ENCODE measurements at regions not wholly inside any gene's neighbourhood (a gene's known extent, or its start where the extent isn't known, plus 50 kb on each side); places are given as distances from the start of the nearest gene placed in this dataset.
"Not testable (repeated sequence)": the region's sequence is repeated elsewhere in the genome, so short reads cannot be mapped to it uniquely, and the experiment has no call there.

- Histone ChIP-seq H4K91ac (ENCODE audit: insufficient read depth, low read depth, low read length) (no peak overlapping the region), H2BK20ac (ENCODE audit: low read depth, low read length) (no peak overlapping the region), H3K27ac (ENCODE audit: insufficient read depth, low read length) (no peak overlapping the region), H2BK120ac (ENCODE audit: low read depth, low read length) (no peak overlapping the region), H2AFZ (replicated peaks; ENCODE audit: low read length, poor library complexity) (no peak overlapping the region), H3K18ac (ENCODE audit: low read depth, low read length) (no peak overlapping the region), H2BK5ac (ENCODE audit: low read depth, low read length, poor library complexity, severe bottlenecking) (no peak overlapping the region), H3K9me1 (ENCODE audit: insufficient read depth, low read length) (no peaks in the 10 kb centered on the region), H3K4me2 (ENCODE audit: low read depth, low read length) (no peak overlapping the region), H3K27me3 (ENCODE audit: control insufficient read depth, insufficient read depth, low read length) (no peaks in the 10 kb centered on the region), H3K9me3 (ENCODE audit: control insufficient read depth, insufficient read depth, low read length) (no peaks in the 10 kb centered on the region), H3K79me1 (ENCODE audit: low read depth in 1 of 2, low read length in 2 of 2) (no peaks in the 10 kb centered on the region), H2BK15ac (ENCODE audit: low read depth, low read length) (no peak overlapping the region), H3K36me3 (ENCODE audit: control insufficient read depth, insufficient read depth, low read length) (no peaks in the 10 kb centered on the region), H4K8ac (ENCODE audit: low read depth in 2 of 2, low read length in 2 of 2) (no peak overlapping the region), H3K9ac (ENCODE audit: low read depth, low read length) (no peak overlapping the region), H3K23ac (ENCODE audit: low read depth, low read length) (no peak overlapping the region), H3K4ac (ENCODE audit: low read depth, low read length) (no peak overlapping the region), H2AK5ac (ENCODE audit: low read depth, low read length) (no peak overlapping the region), H3K4me1 (ENCODE audit: control insufficient read depth, insufficient read depth, low read length) (no peaks in the 10 kb centered on the region), H4K20me1 (ENCODE audit: insufficient read depth, low read length) (no peaks in the 10 kb centered on the region), H3K56ac (ENCODE audit: extremely low read depth, insufficient read depth, low read length) (no peak overlapping the region), H2AK9ac (replicated peaks; ENCODE audit: low read depth, low read length, poor library complexity) (no peak overlapping the region), H3K4me3 (ENCODE audit: insufficient read depth, low read depth, low read length) (no peak overlapping the region), H3K14ac (replicated peaks; ENCODE audit: low read depth, low read length) (no peak overlapping the region), H4K5ac (ENCODE audit: low read depth, low read length) (no peak overlapping the region)
- no TSS peak for BruUV-seq (replicated peaks)
- POLR2A ChIA-PET (ENCODE audit: unreplicated experiment), result no interaction called here
- in situ Hi-C loops (cut with MboI; ENCODE audit: low sequenced_read_pairs), result no loop called here
- 94% methylated on average over 3 of the region's 3 CpGs; no CpG with 5 or more reads in 1 of the 2 experiments for whole genome bisulfite sequencing, 2 experiments (ENCODE audit: extremely low coverage in 2 of 2, insufficient read length in 1 of 2)
- dilution Hi-C loops (cut with HindIII; ENCODE audit: low sequenced_read_pairs, unreplicated experiment), result no loop called here
- intact Hi-C loops (cut with micrococcal nuclease), result no loop called here
- DNase-seq, result no peak
- no peak for ATAC-seq (ENCODE audit: low read depth)
- CTCF ChIA-PET, result no interaction called here
- no peak for TF ChIP-seq NFE2L2 (IDR thresholded peaks at IDR 0.05; ENCODE audit: low read depth, low read length)
- no peak for TF ChIP-seq BHLHE40 (IDR thresholded peaks at IDR 0.05; ENCODE audit: low read depth, low read length)
- TF ChIP-seq RFX5 (IDR thresholded peaks at IDR 0.05; ENCODE audit: low read depth, low read length), result no peak
- no peak for TF ChIP-seq MAFK (IDR thresholded peaks at IDR 0.05; ENCODE audit: low read depth, low read length)
- TF ChIP-seq SMC3 (IDR thresholded peaks at IDR 0.05; ENCODE audit: low read depth, low read length), result no peak
- TF ChIP-seq POLR2A (IDR thresholded peaks at IDR 0.05; ENCODE audit: low read depth, low read length), result no peak
- TF ChIP-seq RAD21 (IDR thresholded peaks at IDR 0.05; ENCODE audit: low read length), result no peak
- TF ChIP-seq CHD1 (IDR thresholded peaks at IDR 0.05; ENCODE audit: low read depth, low read length), result no peak
- TF ChIP-seq USF2 (IDR thresholded peaks at IDR 0.05; ENCODE audit: low read depth, low read length), result no peak
- no peak for TF ChIP-seq FOS (IDR thresholded peaks at IDR 0.05; ENCODE audit: low read depth, low read length)
Measured at GRCh38 chr9:27838876-27839275, 265.6 kb upstream of the C9orf72 start.

- H3K4ac ChIP-seq (ENCODE audit: low read depth, low read length); H2BK15ac ChIP-seq (ENCODE audit: low read depth, low read length); intact Hi-C loops (cut with micrococcal nuclease); H3K79me1 ChIP-seq (ENCODE audit: low read depth in 1 of 2, low read length in 2 of 2); H3K9me3 ChIP-seq (ENCODE audit: control insufficient read depth, insufficient read depth, low read length); H4K8ac ChIP-seq (ENCODE audit: low read depth in 2 of 2, low read length in 2 of 2); BruUV-seq (replicated peaks); H3K9ac ChIP-seq (ENCODE audit: low read depth, low read length); in situ Hi-C loops (cut with MboI; ENCODE audit: low sequenced_read_pairs); H3K56ac ChIP-seq (ENCODE audit: extremely low read depth, insufficient read depth, low read length); H2AK5ac ChIP-seq (ENCODE audit: low read depth, low read length); H3K9me1 ChIP-seq (ENCODE audit: insufficient read depth, low read length); H3K27me3 ChIP-seq (ENCODE audit: control insufficient read depth, insufficient read depth, low read length); H3K4me1 ChIP-seq (ENCODE audit: control insufficient read depth, insufficient read depth, low read length); H2BK20ac ChIP-seq (ENCODE audit: low read depth, low read length); H2AK9ac ChIP-seq (replicated peaks; ENCODE audit: low read depth, low read length, poor library complexity); H4K91ac ChIP-seq (ENCODE audit: insufficient read depth, low read depth, low read length); H3K4me3 ChIP-seq (ENCODE audit: insufficient read depth, low read depth, low read length); H4K5ac ChIP-seq (ENCODE audit: low read depth, low read length); ATAC-seq (ENCODE audit: low read depth); DNase-seq; H2BK5ac ChIP-seq (ENCODE audit: low read depth, low read length, poor library complexity, severe bottlenecking); H3K4me2 ChIP-seq (ENCODE audit: low read depth, low read length); H3K36me3 ChIP-seq (ENCODE audit: control insufficient read depth, insufficient read depth, low read length); dilution Hi-C loops (cut with HindIII; ENCODE audit: low sequenced_read_pairs, unreplicated experiment); H3K18ac ChIP-seq (ENCODE audit: low read depth, low read length); H3K27ac ChIP-seq (ENCODE audit: insufficient read depth, low read length); H4K20me1 ChIP-seq (ENCODE audit: insufficient read depth, low read length); H3K23ac ChIP-seq (ENCODE audit: low read depth, low read length); H3K14ac ChIP-seq (replicated peaks; ENCODE audit: low read depth, low read length); H2BK120ac ChIP-seq (ENCODE audit: low read depth, low read length); POLR2A ChIA-PET (ENCODE audit: unreplicated experiment); H2AFZ ChIP-seq (replicated peaks; ENCODE audit: low read length, poor library complexity): not testable (repeated sequence)
- no CpG with 5 or more reads among the region's 1 CpG for WGBS, 2 experiments (ENCODE audit: extremely low coverage in 2 of 2, insufficient read length in 1 of 2)
- CTCF ChIA-PET, result interaction anchor here (0.5 kb wide), 1 partner anchor 28 kb away, joined by 3 read pairs; no protein-coding TSS in a partner anchor
Measured at GRCh38 chr9:27839767-27840166, 266.5 kb upstream of the C9orf72 start.
